Hematopoietic multipotent progenitor cell treated with erythropoietin and hydrocortisone succinate and interleukin-3 and kit ligand, for 15 days (in vitro differentiated cells): ENCODE measurements at regions not wholly inside any gene's neighbourhood (a gene's known extent, or its start where the extent isn't known, plus 50 kb on each side); places are given as distances from the start of the nearest gene placed in this dataset.
"Not testable (repeated sequence)": the region's sequence is repeated elsewhere in the genome, so short reads cannot be mapped to it uniquely, and the experiment has no call there.

Source experiments
- DNase-seq: peaks from one replicate; pipeline ENCODE4 v3.0.0-alpha.2; 2015; ENCODE audit warnings: low spot score

DNA sequence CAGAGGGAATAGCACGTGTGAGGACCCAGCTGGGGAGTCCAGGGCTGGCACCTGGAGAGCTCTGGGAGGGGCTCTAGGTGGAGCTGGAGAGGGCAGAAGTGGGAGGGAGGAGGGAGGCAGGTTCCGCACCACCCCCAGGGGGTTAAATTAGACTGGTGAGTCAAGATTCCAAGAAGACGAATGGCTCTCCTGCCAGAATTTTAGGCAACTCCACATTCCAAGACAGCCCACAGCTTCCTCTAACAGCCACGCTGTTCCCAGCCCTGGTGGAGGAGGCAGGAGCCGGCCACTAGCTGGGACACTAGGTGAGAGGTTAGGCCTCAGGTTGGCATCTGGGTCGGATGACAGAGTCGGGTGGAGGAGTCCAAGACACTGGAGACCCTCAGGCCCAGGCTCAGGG, 60.2 kb downstream of the TFAP2C start:
- DNase-seq, result no peak

DNA sequence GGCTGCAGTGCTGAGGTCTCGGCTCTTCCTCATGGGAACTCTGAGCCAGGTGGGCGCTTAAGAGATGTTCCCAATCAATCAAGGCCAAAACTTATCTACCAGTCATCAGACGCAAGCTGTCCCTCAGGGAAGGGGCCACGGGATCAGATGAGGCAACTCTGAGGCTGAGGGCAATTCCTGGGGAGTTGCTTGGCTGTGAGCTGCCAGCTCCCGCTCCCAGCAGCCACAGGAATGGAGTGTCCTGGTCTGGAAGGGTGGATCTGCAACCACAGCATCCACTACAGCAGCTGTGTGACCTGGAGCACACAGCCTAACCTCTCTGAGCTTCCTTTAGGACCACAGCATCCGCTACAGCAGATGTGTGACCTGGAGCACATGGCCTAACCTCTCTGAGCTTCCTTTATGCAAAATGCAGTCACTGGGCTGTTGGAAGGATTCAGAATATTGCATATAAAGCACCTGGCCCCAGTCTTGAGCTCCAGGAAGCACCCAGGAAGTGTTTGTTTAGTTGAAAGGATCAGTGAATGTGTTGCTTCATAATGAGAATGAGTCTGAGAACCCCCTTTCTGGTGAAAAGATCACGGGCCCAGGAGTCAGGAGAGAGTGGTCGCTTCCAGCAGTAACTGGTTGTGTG, 60.9 kb downstream of the TFAP2C start:
- no peak for DNase-seq

DNA sequence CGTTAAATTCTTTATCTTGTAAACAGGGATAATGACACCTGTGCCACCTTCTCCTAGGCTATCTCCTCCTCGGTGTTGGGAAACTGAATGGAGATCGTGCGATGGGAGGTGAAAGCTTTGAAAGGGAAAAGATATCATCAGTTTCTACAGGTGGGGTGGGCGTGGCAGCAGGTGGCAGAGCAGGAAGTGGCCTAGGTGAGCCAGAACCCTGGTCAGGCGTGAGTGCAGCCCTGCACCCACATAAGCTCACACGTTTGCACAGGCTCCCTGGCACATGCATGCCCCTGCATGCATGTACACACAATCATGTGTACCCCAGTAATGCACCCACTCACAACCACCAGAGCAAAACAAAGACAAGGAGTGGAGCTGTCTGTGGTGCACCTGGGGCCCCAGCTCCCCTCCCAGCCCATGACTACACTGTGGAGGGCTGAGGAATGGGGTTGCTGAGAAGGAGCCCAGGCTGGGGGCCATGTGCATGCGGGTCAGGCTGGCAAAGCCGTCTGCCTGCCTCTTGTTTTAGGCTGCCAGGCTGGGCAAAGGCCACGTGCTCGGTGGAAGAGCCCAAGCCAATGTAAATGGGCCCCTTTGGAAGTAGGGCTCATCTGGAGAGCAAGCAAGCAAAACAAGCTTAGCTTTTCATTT, 61.5 kb downstream of the TFAP2C start:
- no peak for DNase-seq

DNA sequence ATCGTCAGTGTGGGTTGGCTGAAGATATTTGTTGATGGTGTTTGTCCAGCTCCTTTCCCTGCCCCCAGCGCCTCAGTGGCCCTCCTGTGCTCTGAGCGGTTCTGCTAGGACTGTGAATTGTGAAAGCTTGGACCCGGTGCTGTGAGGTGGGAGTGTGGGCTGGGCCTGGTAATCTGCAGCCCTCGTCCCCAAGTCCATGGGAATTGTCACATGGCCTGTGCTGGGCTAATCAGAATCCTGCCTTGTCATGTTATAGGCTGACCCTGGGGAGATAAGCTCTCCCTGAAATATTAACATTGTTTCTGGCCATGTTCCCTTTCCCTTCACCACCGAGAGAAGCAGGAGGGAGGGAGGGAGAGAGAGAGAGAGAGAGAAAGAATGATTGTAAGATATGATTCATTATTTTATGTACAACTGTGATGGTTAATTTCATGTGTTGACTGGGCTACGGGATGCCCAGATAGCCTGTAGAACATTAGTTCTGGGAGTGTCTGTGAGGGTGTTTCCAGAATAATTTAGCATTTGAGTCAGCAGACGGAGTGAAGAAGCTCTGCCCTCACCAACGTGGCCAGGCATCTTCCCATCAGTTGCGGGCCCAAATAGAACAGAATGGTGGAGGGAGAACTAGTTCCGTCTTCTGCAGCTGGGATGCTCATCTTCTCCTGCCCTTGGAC, 62.4 kb downstream of the TFAP2C start:
- DNase-seq, result no peak

DNA sequence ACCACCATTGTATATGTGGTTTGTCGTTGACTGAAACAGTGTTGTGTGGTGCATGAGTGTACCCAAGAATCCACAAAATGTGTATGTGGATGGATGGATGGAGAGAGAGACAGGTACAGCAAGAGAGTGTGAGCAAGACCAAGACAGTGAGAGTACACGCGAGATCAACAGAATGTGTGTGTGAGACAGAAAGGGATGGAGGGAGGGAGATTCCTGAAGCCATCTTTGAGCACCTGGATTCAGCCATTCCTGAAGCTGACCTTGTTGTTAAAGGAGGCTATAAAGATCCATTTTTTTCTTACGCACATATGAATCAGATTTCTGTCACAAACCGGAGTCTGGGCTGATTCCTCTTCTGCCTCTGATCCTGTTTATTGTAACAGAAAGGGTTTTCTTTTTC, 64.1 kb downstream of the TFAP2C start:
- no peak for DNase-seq

DNA sequence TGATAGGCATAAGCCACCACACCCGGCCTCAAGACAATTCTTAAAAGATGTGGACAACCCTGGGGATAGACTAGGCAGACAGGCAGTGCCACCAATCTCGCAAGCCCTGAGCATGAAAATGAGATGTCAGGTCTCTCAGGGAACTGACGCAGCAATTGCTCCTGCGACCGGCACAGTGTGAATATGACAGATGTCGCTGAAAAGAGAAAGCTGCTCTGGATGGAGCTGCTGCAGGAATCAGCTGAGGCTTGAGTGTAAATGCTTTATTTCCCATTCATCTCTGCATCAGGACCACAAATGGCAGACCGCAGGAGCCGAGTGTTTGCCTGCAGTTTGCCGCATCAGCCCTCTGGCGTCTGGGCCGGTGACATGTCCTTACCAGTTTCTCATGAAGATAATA, 68.4 kb downstream of the TFAP2C start:
- DNase-seq, result no peak

DNA sequence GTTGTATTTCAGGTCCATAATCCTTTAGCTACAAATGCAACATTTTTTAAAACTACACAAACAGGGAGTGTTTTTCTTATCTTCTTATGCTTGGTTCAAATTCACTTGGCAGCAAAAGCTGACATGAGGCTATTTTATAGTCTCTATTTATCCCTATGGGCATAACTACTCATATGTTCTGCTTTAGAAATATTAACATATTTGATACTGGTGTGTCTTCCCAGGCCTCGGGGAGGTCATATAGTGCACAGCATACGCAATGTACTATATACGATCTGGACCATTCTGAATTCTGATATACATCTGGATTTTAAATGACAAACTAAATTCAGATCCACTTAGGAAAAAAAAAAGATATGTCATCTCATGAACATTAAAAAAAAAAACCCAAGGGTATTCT, 69.2 kb downstream of the TFAP2C start:
- no peak for DNase-seq

DNA sequence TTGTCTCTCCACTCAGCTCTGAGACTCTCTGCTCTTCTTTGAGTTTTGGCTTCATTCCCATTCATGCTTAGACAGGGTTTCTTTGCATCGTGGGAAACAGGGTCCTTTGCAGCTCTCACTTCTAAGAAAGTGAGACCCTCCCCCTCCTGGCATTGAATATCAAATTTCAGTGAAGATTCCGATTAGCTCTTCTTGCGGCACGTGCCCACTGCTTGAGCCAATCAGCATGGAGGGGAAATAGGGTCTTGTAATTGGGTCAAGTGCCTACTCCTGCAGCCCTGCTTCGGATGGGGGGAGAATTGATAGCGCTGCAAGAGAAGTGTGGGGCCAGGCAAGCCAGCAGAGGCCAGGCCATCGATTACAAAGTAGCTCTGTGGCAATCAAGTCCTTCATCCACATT, 69.6 kb downstream of the TFAP2C start:
- DNase-seq, result no peak

DNA sequence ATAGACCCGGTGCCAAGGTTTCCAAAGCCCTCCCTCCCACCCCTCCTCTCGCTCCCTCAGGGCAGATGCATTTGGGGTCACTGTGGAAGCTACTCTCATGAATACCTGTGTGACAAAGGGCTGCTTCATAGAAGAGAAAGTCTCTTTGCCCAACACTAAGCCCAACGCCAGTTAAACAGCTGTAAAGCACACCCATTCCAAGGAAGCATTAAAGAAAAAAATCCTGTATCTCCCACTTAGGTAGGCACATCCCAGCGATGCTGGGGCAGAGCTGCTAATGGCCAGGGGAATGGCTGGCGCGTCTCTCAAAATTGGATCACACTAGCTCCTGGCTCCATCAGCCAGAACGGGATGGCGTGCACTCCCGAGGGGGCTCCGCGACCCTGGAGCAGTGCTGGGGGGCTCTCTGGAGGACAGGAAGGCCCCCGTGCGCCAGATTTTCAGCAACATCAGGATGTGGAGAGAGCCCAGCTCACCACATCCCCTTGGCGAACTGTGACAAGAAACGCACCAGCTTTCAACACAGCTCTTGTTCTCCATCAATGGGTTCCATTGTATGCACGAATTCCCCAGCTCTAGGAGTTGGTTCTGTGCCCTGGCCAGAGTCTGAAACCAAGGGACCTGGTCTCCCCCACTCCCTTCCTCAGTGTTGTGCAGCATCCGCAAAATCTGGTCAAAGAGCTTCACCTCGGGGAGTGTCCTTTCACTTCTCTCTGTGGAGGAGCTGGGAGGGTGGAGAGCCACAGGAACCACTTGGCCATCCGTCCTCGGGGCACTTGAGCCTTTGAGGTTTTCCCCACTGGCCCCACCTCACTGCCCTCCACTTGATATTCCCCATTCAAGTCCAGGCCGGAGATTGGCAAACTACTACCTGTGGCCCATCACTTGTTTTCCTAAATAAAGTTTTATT, 74.1 kb downstream of the TFAP2C start:
- DNase-seq, result no peak

DNA sequence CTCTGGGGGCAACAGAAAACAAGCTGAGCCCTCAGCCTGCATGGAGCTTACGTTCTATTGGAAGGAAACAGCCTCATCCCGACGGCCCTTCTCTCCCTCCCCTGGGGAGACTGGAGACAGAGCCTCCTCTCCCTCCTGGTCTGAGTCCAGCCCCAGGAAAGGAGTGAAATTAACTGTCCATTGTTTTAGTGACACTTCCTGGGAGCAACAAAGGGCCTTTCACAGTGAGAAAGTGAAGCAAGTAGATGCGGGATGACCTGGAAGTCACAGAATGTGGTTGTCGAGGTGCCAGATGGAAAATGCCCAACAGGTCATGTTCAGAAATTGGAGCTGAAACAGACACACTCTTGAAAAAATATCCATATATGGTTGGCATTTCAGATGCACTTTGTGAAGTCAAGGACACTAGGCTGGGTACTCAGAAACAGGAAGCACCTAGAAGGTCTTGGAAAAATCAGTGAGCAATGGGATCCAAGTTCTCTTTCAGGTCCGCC, 77.8 kb downstream of the TFAP2C start:
- no peak for DNase-seq

DNA sequence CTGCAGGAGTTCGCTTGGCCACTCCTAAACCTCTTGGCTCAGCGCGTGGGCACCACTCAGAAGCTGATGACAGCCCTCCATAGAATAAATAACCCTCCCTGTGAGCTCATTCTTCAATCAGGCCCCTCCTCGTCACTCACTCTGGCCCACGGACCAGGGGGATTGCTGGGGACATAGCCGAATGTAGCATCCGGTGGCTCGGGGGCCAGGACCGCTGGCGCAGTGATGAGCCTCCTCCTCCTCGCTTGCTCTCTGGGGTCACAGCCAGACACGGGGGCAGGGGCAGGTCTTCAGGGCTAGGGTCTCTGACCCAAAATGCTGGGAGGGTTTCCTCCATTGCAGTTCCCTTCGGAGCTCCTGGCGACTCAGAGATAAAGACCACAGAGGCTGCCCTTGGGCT, 79.9 kb downstream of the TFAP2C start:
- DNase-seq, result no peak

DNA sequence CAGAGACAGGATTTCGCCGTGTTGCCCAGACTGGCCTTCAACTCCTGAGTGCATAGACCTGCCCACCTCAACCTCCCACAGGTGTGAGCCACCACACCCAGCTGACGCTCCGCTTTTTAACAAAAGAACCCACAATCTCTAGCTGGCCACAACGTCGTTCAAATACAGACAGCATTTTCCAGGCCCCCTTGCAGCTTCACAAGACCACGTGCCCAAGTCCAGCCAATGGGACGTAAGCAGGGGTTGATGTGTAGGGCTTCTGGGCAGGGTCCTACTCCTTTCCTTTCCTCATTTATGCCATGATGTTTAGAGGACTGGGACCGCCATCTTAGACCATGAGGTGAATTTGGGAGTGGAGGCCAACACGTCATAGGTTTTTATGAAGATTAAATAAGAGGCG, 81.0 kb downstream of the TFAP2C start:
- no peak for DNase-seq

DNA sequence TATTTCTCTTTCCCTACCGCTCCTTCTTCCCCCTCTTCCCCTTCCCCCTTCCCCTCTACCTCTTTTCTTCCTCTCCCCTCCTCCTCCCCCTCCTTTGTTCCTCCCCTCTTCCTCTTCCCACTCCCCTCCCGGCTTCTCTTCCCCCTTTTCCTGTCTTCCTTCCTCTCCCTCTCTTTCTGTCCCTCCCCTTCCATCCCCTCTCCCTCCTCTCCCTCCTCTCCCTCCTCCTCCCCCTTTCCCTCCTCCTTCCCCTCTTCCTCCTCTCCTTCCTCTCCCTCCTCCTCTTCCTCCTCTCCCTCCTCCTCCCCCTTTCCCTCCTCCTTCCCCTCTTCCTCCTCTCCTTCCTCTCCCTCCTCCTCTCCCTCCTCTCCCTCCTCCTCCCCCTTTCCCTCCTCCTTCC, 81.5 kb downstream of the TFAP2C start:
- DNase-seq, result not testable (repeated sequence)

DNA sequence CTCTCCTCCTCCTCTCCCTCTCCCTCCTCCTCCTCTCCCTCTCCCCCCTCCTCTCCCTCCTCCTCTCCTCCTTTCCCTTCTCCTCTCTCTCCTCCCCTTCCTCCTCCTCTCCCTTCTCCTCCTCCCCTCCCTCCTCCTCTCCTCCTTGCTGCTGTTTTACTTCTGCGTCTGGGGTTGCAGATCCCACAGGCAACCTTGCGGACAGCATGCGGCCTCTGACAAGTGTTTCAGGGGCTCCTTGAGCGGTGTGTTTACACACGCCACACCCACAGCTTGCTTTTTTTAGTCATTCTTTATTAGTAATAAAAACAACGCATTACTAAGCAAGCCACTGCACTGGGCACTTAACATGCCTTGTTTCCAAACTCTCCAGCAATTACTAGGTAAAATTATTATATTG, 81.9 kb downstream of the TFAP2C start:
- DNase-seq, result no peak

DNA sequence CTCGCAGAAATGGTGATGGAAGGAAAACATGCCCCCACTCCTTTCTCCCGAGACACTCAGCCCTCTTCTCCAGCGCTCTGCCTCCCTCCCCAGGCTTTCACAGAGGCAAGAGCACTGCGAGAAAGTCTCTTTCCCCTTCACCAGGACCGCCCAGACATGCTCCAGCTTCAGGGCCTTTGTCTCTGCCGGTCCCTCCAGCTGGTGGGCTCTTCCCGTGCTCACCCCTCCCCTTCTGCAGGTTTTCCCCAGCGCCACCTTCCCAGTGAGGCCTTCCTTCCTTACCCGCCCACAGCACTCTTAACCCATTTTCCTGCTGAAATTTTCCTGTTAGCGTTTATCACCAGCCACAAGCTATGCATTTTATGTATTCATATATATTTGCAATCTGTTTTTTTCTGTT, 86.2 kb downstream of the TFAP2C start:
- no peak for DNase-seq

DNA sequence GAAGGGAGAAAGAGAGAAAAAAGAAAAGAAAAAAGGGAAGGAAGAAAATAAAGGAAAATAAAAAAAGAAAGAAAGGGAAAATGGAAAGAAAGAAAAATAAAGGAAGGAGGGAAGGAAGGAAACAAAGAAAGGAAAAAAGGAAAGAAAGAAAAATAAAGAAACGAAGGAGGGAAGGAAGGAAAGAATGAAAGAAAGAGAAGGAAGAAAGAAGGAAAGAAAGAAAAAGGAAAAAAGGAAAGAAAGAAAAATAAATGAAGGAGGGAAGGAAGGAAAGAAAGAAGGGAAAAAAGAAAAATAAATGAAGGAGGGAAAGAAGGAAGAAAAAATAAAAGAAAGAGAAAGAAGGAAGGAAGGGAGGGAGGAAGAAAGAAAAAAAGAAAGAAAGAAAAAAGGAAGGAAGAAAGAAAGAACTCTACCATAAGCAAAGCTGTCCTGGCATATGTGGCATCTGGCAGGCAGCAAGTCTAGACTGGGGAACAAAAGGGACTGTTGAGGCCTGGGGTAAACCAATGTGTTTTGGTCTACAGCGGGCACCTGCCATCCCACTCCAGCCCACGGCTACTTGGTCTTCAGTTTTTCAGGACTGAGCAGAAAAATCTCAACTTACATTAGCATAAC, 86.9 kb downstream of the TFAP2C start:
- no peak for DNase-seq

DNA sequence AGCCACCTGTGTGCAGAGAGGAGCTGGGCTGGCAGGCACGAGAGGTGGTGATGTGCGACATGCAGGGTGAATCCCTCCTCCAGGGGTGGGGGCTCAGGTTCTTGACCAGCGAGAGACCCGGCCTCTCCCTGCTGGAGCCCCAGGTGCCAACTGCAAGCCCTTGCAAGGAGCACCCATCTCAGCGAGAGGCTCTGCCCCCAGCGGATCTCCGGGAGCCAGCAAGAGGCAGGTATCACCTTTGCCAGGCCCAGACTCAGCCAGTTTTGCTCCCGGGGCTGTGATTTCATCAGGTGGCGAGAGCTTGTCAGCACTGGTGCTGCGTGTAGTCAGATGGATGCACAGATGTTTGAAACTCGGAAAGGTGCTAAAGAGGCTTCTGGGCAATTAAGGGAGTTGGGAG, 87.7 kb downstream of the TFAP2C start:
- DNase-seq, result no peak

DNA sequence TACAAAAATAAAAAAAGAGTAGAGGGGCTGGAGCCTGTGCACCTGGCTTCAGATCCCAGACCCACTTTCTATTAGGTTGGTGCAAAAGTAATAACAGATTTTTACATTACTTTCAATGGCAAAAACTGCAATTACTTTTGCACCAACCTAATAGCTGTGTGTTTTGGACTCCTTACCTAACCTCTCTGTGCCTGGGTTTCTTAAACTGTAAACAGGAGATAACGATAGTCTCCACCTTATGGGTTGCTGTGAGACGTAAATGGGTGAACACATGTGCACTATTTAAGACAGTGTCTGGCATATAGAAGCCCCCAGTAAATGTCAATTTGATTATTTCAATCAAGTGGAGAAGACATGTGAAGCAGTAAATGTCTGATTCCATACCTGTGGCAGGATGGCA, 89.7 kb downstream of the TFAP2C start:
- no peak for DNase-seq

DNA sequence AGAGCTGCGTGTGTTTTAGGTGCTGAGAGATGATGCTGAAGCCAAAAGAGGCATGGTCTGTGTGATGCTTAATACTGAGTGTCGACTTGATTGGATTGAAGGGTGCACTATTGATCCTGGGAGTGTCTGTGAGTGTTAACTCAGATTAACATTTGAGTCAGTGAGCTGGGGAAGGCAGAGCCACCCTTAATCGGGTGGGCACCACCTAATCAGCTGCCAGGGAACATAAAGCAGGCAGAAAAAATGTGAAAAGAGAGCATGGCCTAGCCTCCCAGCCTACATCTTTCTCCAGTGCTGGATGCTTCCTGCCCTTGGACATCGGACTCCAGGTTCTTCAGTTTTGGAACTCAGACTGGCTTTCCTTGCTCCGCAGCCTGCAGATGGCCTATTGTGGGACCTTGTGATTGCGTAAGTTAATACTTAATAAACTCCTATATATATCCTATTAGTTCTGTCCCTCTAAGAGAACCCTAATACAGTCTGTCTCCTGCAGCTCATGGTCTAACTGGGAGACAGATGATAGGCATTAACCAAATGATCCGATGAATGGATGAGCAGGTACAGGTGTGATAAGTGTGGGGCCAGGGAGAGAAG, 91.6 kb downstream of the TFAP2C start:
- no peak for DNase-seq

DNA sequence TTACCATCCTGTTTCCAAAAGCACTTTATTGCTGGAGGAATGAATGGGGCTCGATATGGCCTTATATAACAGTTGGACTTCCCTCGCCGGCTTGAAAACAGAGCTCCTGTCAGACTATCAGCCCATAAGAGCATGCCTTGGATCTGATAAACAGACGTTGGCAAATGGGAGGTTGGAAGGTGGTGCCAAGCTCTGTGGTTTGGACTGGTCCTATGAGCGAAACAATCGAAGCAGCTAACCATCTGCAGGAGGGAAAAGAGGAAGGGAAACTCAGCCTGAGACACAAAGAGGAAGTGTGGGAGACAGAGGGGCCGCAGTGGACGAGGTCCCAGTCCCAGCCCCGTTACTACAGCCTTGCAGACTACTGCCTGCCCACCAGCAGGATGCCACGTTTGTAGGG, 92.9 kb downstream of the TFAP2C start:
- DNase-seq, result no peak

DNA sequence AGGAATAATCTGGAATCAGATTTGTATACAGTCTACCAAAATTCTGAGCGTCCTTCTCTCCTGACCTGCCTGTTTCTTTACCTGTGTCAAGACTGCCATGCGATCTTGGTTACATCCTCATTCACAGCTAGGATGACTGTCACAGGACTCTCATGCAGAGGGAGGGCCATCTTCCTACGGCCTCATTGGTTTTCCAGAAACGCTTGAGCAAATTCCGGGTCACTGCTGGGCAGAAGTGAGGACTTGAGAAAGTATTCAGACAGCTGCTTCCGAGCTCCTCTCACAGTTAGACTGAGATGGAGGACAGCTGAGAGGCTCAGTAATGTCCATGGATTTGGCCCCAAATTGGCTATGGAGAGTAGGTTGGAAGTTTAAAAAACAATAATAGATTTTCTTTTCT, 94.2 kb downstream of the TFAP2C start:
- DNase-seq, result no peak
